GM12892 (cell line): ENCODE measurements at regions not wholly inside any gene's neighbourhood (a gene's known extent, or its start where the extent isn't known, plus 50 kb on each side); places are given as distances from the start of the nearest gene placed in this dataset.
"Not testable (repeated sequence)": the region's sequence is repeated elsewhere in the genome, so short reads cannot be mapped to it uniquely, and the experiment has no call there.

Experiments
- POLR2A ChIP-seq: IDR thresholded peaks from 2 replicates; pipeline ENCODE4 v1.6.1; 2011; ENCODE audit warnings: low read depth, low read length, control low read depth
- TAF1 ChIP-seq: IDR thresholded peaks from 2 replicates; pipeline ENCODE4 v1.6.1; 2011; ENCODE audit warnings: low read depth, mild to moderate bottlenecking, control low read depth, low read length, borderline replicate concordance

DNA sequence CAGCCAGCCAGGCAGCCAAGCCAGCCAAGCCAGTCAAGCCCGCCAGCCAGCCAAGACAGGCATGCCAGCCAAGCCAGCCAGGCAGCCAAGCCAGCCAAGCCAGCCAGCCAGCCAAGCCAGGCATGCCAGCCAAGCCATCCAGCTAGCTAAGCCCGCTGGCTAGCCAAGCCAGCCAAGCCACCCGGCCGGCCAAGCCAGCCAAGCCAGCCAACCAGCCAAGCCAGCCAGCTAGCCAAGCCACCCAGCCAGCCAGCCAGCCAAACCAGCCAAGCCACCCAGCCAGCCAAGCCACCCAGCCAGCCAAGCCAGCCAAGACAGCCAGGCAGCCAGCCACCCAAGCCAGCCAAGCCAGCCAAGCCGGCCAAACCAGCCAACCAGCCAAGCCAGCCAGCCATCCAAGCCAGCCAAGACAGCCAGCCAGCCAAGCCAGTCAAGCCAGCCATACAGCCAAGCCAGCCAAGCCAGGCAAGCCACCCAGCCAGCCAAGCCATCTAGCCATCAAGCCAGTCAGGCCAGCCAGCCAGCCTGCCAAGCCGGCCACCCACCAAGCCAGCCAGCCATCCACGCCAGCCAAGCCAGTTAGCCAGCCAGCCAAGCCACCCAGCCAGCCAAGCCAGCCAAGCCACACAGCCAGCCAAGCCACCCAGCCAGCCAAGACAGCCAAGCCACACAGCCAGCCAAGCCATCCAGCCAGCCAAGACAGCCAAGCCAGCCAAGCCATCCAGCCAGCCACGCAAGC is 349.2 kb upstream of the PLGLB2 start:
- TF ChIP-seq POLR2A, TAF1: not testable (repeated sequence)
